DMS114 treated with DMSO at 0.1 percent for 48 hours (cell line): ENCODE measurements at regions not wholly inside any gene's neighbourhood (a gene's known extent, or its start where the extent isn't known, plus 50 kb on each side); places are given as distances from the start of the nearest gene placed in this dataset.
"Not testable (repeated sequence)": the region's sequence is repeated elsewhere in the genome, so short reads cannot be mapped to it uniquely, and the experiment has no call there.

Experiments
- DNase-seq: peaks from one replicate; lab custom pipeline; 2025; ENCODE audit not compliant: unreplicated experiment; lab: John Stamatoyannopoulos, UW

- DNase-seq, result no peak
These were observed 1129.3 kb downstream of the NAALADL2 start for GRCh38 chr3:175988401-175988800.

DNA sequence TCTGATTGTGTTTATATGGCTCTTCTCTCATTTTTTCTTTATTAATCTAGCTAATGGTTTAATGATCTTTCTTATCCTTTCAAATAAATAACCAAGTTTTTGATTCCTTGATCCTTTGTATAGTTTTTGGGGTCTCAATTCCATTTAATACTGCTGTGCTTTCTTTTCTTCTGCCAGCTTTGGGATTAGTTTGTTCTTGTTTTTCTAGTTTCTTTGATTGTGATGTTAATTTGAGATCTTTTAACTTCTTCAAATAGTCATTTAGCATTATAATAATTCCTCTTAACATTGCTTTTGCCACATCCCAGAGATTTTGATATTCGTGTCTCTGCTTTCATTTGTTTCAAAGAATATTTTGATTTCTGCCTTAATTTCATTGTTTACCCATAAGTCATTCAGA, 1126.6 kb downstream of the NAALADL2 start:
- no peak for DNase-seq

DNA sequence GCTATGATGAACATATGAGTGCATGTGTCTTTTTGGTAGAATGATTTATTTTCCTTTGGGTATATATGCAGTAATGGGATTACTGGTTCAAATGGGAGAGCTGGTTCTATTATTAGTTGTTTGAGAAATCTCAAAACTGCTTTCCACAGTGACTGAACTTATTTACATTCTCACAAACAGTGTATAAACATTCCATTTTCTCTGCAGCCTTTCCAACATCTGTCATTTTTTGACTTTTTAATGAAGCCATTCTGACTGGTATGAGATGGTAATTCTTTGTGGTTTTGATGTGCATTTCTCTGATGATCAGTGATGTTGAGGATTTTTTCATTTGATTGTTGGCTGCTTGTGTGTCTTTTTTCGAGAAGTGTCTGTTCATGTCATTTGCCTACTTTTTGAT, 1124.2 kb downstream of the NAALADL2 start:
- no peak for DNase-seq

DNA sequence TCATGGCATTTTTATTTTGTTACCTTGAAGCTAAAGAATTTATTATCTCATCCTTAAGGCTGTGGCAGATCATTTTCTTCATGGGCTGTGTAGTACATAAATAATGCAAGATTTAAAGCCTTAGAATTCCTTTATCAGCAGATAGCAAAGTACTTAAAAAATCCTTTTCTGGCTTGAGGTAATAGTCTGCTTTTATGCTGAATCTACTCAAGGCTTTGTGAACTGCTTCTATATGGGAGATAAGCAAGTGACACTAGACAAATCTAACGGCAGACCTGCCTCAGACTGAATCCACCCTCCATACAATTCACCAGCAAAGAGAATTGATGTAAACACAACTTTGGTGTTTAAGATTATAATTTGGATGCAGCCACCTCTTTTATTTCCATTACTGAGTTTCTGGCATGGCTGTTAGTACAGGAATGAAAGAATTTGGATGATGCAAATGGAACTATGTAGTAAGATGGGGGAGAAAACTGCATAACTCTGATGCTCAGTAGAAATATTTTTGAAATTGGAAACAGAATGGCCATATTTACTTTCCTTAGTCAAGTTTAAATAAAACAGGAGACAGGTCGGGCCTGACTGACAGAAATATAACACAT, 1121.5 kb downstream of the NAALADL2 start:
- DNase-seq, result no peak

- DNase-seq, result no peak
These were observed 1119.0 kb downstream of the NAALADL2 start for GRCh38 chr3:175977968-175978752.

DNA sequence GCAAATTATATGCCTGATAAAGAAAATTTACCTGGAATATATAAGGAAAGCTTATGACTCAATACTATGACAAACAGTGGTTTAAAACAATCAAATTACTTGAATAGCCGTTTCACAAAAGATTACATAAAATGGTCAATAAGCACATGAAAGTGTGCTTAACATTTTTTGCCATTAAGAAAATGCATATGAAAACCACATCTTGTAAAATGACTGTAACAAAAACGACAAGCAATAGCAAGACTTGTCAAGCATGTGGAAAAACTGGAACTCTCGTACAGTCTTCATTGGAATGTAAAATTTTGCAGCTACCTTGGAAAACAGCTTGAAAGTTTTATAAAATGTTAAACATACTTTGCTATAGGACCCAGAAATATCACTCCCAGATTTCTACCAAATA, 1110.3 kb downstream of the NAALADL2 start:
- no peak for DNase-seq

GRCh38 chr3:175965036-175965435, 1105.9 kb downstream of the NAALADL2 start:
- DNase-seq, result no peak

DNA sequence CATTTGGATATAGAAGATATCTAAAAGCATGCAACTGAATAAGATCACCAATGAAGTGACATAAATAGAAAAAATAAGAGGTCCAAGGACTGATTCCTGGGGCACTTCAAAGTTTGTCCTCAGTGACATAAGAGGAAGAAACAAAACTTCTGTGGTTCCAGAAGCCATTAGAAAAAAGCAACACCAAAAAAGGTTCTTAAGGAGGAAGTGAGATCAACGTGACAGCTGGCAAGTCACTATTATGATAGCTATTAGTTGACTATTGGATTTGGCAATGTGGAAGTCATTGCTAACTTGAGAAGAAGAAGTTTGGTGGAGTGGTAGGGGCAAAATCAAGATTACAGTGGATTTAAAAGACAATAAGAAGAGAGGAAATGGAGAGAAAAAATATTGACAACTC, 1098.3 kb downstream of the NAALADL2 start:
- no peak for DNase-seq

DNA sequence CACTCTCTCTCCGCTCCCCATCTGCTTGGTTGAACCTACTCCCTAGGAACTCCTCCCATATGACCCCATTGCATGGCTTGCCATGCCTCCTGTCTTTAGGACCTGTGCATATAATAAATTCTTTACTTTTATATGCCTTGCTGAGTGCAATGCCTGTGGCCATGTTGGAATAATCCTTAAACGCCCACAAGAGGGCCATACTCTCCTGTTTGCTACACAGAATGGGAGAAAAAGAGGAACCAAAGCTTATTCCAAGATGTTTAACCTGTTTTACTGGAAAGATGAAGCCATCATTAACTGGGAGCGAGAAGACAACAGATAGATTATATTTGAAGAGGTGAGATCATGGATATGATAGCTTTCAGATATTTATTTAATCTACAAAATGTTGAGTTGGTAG, 1097.8 kb downstream of the NAALADL2 start:
- no peak for DNase-seq

DNA sequence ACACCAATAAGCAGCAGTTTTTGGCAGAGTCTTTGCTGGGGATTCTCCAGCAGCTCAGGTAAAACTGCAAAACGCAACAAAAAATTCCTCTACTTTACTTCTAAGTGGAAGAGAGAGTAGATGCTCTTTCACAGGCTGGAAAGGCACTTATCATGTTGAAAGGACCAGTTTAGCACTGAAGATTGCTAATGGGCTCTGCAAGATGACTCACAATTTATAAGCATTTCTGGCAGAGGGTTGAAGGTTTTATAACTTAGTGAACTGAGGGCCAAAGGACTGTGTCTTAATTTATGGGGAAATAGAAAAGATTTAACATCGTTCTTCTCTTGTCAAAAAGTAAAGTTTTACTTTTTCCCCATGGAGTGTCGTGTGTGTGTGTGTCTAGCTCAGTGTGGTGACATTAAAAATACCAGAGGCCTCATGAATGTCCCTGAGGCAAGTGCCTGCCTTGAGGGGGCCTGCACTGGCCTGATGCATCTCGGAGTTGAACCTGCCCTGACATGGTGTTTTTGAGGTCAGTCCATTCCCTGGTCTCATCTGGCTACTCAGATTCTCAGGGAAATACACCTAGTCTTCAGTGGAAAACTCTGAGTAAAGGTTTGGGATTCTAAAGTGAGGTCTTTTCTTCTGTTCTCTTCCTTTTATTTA, 1092.0 kb downstream of the NAALADL2 start:
- DNase-seq, result no peak

- DNase-seq, result no peak
These were observed 1088.9 kb downstream of the NAALADL2 start for GRCh38 chr3:175948041-175948440.

DNA sequence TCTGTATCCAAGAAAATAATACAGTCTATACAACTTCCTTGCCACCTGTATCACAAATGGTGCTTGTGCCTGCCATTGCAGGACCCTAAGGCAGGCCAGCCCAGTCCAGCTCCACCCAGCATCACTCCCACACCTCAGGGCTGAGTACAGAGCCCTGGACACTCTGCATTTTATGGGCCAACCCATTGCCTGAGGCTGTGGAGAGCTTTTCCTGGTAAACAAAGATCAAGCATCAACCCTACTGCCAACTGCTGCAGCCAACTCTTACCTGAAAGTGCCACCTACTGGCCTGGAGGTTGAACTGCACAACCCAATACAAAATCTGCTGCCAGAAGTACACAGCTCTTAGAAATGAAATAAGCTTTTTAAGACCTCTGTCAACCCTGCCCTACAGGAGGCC, 1082.2 kb downstream of the NAALADL2 start:
- DNase-seq, result no peak

- no peak for DNase-seq
These were observed 1081.7 kb downstream of the NAALADL2 start for GRCh38 chr3:175940881-175941280.

GRCh38 chr3:175940243-175940642, 1081.1 kb downstream of the NAALADL2 start:
- no peak for DNase-seq

DNA sequence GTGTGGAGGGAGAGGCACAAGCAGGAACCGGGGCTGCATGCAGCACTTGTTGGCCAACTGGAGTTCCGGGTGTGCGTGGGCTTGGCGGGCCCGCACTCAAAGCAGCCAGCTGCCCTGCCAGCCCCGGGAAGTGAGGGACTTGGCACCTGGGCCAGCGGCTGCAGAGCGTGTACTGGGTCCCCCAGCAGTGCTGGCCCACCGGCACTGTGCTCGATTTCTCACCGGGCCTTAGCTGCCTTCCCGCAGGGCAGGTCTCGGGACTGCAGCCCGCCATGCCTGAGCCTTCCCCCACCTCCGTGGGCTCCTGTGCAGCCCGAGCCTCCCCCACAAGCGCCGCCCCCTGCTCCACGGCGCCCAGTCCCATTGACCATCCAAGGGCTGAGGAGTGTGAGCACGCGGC, 1078.2 kb downstream of the NAALADL2 start:
- not testable (repeated sequence) for DNase-seq

- no peak for DNase-seq
These were observed 1073.5 kb downstream of the NAALADL2 start for GRCh38 chr3:175932586-175932985.

- no peak for DNase-seq
These were observed 1060.0 kb downstream of the NAALADL2 start for GRCh38 chr3:175919133-175919532.

- DNase-seq, result no peak
These were observed 1057.2 kb downstream of the NAALADL2 start for GRCh38 chr3:175916191-175916934.

DNA sequence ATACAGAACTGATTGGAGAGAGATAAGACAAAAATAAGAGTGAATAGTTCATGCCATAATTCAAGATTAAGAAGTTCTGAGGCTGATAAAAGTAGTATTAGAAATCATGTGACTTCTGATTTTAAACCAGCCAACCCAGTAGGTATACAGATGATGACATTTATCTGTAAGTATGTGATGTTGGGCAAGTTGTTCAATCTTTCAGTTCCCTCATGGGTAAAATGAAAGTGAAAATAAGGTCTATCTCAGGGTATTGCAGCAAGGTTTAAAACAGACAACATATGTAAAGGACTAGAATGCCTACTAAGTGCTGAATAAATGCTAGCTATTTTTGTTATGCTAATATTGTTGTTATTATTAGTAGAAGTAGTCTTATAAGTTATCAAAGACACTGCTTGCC, 1055.7 kb downstream of the NAALADL2 start:
- no peak for DNase-seq

DNA sequence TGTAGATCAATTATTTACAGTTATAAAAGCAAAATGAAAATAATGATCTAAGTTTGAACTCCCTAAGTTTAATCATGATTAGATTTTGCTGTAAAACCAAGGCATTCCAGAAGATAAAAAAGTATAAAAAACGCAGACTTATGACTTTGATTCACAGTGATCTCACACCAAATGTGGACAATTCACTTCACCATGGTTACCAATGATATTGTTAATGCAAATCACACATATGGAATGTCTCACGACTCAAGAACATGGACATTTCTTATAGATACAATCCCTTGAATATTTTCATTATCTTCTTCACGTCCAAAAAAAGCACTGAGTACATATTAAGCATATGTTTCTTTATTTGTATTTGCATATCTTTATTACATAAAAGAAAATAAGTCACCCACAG, 1054.2 kb downstream of the NAALADL2 start:
- no peak for DNase-seq

DNA sequence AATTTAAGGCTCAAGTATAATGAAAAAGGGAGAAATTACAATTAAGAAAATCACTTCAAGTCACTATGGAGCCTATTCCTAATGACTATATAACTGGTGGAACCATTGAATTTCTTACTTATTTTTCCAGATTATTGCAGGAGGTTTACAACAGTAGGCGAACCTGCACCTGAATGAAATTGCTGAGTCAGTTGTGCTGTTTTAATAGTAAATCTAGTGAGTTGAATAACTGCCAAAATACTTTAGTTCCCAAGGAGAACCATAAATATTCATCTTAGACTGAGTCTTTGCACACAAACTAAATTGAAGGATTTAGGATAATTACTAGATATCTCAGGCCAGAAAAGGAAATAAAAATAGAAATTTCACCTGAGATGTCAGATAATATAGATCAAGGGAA, 1052.8 kb downstream of the NAALADL2 start:
- DNase-seq, result no peak

DNA sequence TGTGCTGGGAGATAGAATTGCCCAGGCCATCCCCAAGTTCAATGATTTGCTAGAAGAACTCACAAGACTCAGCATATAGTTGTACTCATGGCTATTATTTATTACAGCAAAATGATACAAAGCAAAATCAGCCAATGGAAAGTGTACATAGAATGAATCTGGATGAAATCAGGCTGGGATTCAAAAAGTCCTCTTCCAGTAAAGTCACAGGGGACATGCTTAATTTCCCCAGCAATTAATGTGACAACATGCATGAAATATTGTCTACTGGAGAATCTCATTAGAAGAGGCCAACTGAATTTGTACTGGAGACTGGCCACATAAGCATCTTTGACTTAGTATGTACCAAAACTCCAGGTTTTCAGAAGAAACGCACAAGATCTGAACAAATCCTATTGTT, 1043.1 kb downstream of the NAALADL2 start:
- no peak for DNase-seq
